BLaER1 treated with 17β-estradiol and CSF1 and Interleukin-3, amounts not matched to agents 10 nM and 100 nM (cell line): ENCODE measurements at regions not wholly inside any gene's neighbourhood (a gene's known extent, or its start where the extent isn't known, plus 50 kb on each side); places are given as distances from the start of the nearest gene placed in this dataset.

Source experiments
- H3K27ac ChIP-seq, 11 experiments: shearing (Covaris generic); formaldehyde crosslinking; 2 replicates each; pipeline ENCODE4 v1.8.1; 2022
- H3K27me3 ChIP-seq, 11 experiments: shearing (Covaris generic); formaldehyde crosslinking; 2 replicates each; pipeline ENCODE4 v1.8.1; 2022
- H3K36me3 ChIP-seq, 11 experiments: shearing (Covaris generic); formaldehyde crosslinking; 2 replicates each; pipeline ENCODE4 v1.8.1; 2022
- H3K4me1 ChIP-seq, 10 experiments: shearing (Covaris generic); formaldehyde crosslinking; 2 replicates each; pipeline ENCODE4 v1.8.1; 2022
- H3K4me2 ChIP-seq, 11 experiments: shearing (Covaris generic); formaldehyde crosslinking; 2 replicates each; pipeline ENCODE4 v1.8.1; 2022
- H3K4me3 ChIP-seq, 10 experiments: shearing (Covaris generic); formaldehyde crosslinking; 2 replicates each; pipeline ENCODE4 v1.8.1; 2022
- H3K9ac ChIP-seq, 11 experiments: shearing (Covaris generic); formaldehyde crosslinking; 2 replicates each; pipeline ENCODE4 v1.8.1; 2022
- H3K9me3 ChIP-seq, 11 experiments: shearing (Covaris generic); formaldehyde crosslinking; replicated peaks in 1 of 11; 2 replicates each; pipeline ENCODE4 v1.8.1; 2022
- H4K20me1 ChIP-seq, 11 experiments: shearing (Covaris generic); formaldehyde crosslinking; 2 replicates each; pipeline ENCODE4 v1.8.1; 2022
- Cebpa-rat ChIP-seq, 11 experiments: shearing (Covaris generic); IDR thresholded peaks; 2 replicates each; pipeline ENCODE4 v1.8.1; 2022

DNA sequence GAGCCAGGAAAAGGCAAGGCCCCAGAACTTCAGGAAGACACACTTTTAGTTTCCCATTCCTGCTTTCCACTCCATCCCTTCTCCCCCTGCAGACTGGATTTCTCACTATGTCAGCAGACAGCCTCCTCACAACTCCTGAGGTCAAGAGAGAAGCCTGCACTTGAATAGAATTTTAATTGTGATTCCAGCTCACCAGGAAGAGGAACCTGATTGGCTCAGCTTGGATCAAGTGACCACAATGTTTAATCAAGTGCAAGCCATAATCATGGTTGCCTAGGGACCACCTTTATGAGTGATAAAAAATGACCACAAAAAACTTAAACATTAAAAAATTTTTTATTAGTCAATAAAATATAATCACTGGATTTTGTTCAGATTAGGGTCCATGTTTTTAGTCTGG, 244.7 kb upstream of the RHOBTB1 start:
- Histone ChIP-seq H3K27ac (no peak overlapping the region), H3K4me3 (no peak overlapping the region), H3K9ac (no peak overlapping the region), H3K4me2 (no peak overlapping the region), H3K4me1 (no peaks in the 10 kb centered on the region), H3K27me3 (no peaks in the 10 kb centered on the region), H3K36me3 (no peaks in the 10 kb centered on the region; a peak in 1 of 22 replicates), H3K9me3 (peaks cover 20 to 32% (median 23%) of the 10 kb centered on the region in 11 experiments), H4K20me1 (no peaks in the 10 kb centered on the region)
- no peak for TF ChIP-seq Cebpa-rat (IDR thresholded peaks at IDR 0.05)

DNA sequence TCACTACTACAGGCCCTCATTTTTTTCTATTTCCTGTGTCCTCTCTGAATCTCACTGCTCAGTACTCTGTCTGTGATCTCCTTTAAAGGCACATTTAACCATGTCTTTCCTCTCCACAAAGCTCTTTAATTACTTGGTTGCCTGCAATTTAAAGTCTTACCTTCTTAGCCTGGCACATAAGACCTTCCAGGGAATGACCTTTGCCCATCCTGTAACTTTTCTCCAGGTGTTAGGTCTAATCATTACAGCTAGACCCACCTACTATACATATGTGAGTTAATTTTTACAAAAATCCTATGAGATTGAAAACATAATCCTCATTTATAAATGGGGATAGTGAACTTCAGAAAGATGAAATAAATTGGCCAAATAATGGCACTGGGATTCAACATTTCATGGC, 244.1 kb upstream of the RHOBTB1 start:
- TF ChIP-seq Cebpa-rat (IDR thresholded peaks at IDR 0.05): no peak
- Histone ChIP-seq H3K27me3 (no peaks in the 10 kb centered on the region), H3K36me3 (no peaks in the 10 kb centered on the region; a peak in 1 of 22 replicates), H3K4me2 (no peak overlapping the region), H3K9ac (no peak overlapping the region), H3K4me3 (no peak overlapping the region), H3K9me3 (peaks cover 16 to 26% (median 18%) of the 10 kb centered on the region in 11 experiments), H4K20me1 (no peaks in the 10 kb centered on the region), H3K4me1 (no peaks in the 10 kb centered on the region), H3K27ac (no peak overlapping the region)

DNA sequence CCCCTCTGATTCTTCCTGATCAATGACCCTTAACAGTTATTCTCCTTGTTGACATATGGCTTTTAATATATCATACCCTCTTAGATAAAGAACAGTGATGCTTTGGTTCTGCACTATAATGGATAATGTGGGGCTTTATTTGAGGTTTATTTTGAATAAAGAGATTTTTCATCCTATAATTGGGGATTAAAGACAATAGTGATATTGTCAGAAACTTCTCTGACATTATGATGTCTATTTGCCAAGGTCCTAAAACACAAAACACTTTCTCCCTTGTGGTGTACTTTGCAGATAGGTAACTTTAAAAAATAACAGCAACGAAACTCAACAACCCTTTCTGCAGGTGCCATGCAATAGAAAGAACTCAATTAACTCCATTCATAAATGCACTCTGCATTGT, 243.6 kb upstream of the RHOBTB1 start:
- Histone ChIP-seq H3K4me2 (no peak overlapping the region), H3K27ac (no peak overlapping the region), H3K9me3 (peaks cover 11 to 21% (median 13%) of the 10 kb centered on the region in 11 experiments), H4K20me1 (no peaks in the 10 kb centered on the region), H3K27me3 (no peaks in the 10 kb centered on the region), H3K4me1 (no peaks in the 10 kb centered on the region), H3K4me3 (no peak overlapping the region), H3K9ac (no peak overlapping the region), H3K36me3 (no peaks in the 10 kb centered on the region; a peak in 1 of 22 replicates)
- no peak for TF ChIP-seq Cebpa-rat (IDR thresholded peaks at IDR 0.05)

DNA sequence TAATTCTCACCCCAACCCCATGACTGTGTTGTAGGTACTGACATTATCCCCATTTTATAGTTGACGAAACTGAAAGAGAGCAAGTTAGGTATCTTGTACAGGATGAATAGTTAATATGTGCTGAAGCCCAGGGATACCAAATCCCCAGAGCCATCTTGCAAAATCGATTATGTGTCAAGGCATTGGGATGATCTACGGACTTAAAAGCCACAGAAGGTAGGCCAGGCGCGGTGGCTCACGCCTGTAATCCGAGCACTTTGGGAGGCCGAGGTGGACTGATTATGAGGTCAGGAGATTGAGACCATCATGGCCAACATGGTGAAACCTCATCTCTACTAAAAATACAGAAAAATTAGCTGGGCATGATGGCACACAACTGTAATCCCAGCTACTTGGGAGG, 242.4 kb upstream of the RHOBTB1 start:
- no peaks in the 10 kb centered on the region for H3K4me1 ChIP-seq
- no peaks in the 10 kb centered on the region for H4K20me1 ChIP-seq
- peaks cover 0 to 10% (median under 1%) of the 10 kb centered on the region in 11 experiments; a peak in 6 of 22 replicates for H3K9me3 ChIP-seq
- no peak overlapping the region for H3K4me2 ChIP-seq
- no peaks in the 10 kb centered on the region for H3K36me3 ChIP-seq
- no peaks in the 10 kb centered on the region for H3K27me3 ChIP-seq
- H3K27ac ChIP-seq: no peak overlapping the region
- no peak overlapping the region for H3K9ac ChIP-seq
- H3K4me3 ChIP-seq: no peak overlapping the region
- TF ChIP-seq Cebpa-rat (IDR thresholded peaks at IDR 0.05): no peak

GRCh38 chr10:61184429-61184828, 240.4 kb upstream of the RHOBTB1 start:
- no peak overlapping the region for H3K9ac ChIP-seq
- TF ChIP-seq Cebpa-rat (IDR thresholded peaks at IDR 0.05): no peak

GRCh38 chr10:61183967-61184366, 240.0 kb upstream of the RHOBTB1 start:
- H3K36me3 ChIP-seq: no peaks in the 10 kb centered on the region
- no peak overlapping the region for H3K4me2 ChIP-seq
- no peak overlapping the region for H3K4me3 ChIP-seq
- H3K27ac ChIP-seq: no peak overlapping the region
- no peak overlapping the region for H3K9ac ChIP-seq
- no peaks in the 10 kb centered on the region for H3K27me3 ChIP-seq
- no peaks in the 10 kb centered on the region for H4K20me1 ChIP-seq
- H3K9me3 ChIP-seq: no peaks in the 10 kb centered on the region
- no peaks in the 10 kb centered on the region for H3K4me1 ChIP-seq
- no peak for TF ChIP-seq Cebpa-rat (IDR thresholded peaks at IDR 0.05)

More at GRCh38 chr10:61184429-61184828, 240.4 kb upstream of the RHOBTB1 start:
- no peak overlapping the region for H3K4me3 ChIP-seq
- H3K4me1 ChIP-seq: no peaks in the 10 kb centered on the region
- H3K36me3 ChIP-seq: no peaks in the 10 kb centered on the region
- no peaks in the 10 kb centered on the region for H3K9me3 ChIP-seq
- no peaks in the 10 kb centered on the region for H3K27me3 ChIP-seq
- H3K27ac ChIP-seq: no peak overlapping the region
- no peaks in the 10 kb centered on the region for H4K20me1 ChIP-seq
- no peak overlapping the region for H3K4me2 ChIP-seq

DNA sequence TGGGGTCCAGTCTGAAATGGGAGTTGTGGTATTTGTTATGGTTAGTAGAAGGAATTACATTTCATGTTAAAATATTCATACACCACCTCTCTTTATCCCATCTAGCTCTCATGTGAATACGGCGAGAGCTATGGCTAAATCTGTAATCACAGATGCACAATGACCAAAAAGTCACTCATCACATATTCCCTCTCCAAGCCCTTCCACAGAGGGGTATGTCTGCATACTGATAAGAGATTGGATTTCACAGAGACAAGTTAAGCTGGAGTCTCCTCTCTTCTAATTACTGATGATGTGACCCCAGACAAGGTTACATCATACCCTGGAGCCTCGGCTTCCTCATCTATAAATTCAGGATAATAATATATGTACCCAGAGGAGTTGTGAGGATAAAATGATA, 237.8 kb upstream of the RHOBTB1 start:
- Histone ChIP-seq H3K4me1 (no peaks in the 10 kb centered on the region), H3K36me3 (no peaks in the 10 kb centered on the region), H3K27ac (no peak overlapping the region), H3K9me3 (no peaks in the 10 kb centered on the region), H3K4me3 (no peak overlapping the region), H3K9ac (no peak overlapping the region), H4K20me1 (no peaks in the 10 kb centered on the region), H3K4me2 (no peak overlapping the region), H3K27me3 (no peaks in the 10 kb centered on the region)
- TF ChIP-seq Cebpa-rat (IDR thresholded peaks at IDR 0.05): no peak

DNA sequence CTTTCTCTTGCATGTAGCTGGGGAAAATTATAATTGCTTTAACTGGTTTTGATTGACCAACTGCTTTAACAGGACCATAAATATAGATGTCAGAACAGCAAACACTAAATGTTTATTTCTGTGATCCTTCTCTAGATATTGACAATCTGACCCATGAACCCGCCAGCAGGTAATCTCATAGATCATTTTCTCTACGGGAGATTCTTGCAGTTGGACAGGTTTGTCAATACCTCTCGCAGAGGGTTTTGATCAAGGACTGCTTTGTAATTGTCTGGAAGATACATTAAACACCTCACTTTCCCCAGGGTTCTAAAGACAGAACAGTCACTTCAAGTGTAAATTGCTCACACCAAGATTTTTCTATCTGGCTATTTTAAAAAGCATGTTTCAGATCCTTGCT, 235.8 kb upstream of the RHOBTB1 start:
- no peak for TF ChIP-seq Cebpa-rat (IDR thresholded peaks at IDR 0.05)
- no peaks in the 10 kb centered on the region for H3K27me3 ChIP-seq

GRCh38 chr10:61176424-61176823, 232.4 kb upstream of the RHOBTB1 start:
- Histone ChIP-seq H3K9me3 (no peaks in the 10 kb centered on the region), H3K36me3 (no peaks in the 10 kb centered on the region), H3K4me1 (no peaks in the 10 kb centered on the region), H3K27ac (no peak overlapping the region), H3K4me2 (no peak overlapping the region), H3K4me3 (no peak overlapping the region), H4K20me1 (no peaks in the 10 kb centered on the region), H3K9ac (no peak overlapping the region), H3K27me3 (no peaks in the 10 kb centered on the region)
- TF ChIP-seq Cebpa-rat (IDR thresholded peaks at IDR 0.05): no peak

More for the DNA sequence above, 235.8 kb upstream of the RHOBTB1 start:
- no peaks in the 10 kb centered on the region for H3K9me3 ChIP-seq
- H3K4me3 ChIP-seq: no peak overlapping the region
- H4K20me1 ChIP-seq: no peaks in the 10 kb centered on the region
- H3K9ac ChIP-seq: no peak overlapping the region
- no peaks in the 10 kb centered on the region for H3K36me3 ChIP-seq
- no peaks in the 10 kb centered on the region for H3K4me1 ChIP-seq
- no peak overlapping the region for H3K27ac ChIP-seq
- H3K4me2 ChIP-seq: no peak overlapping the region

DNA sequence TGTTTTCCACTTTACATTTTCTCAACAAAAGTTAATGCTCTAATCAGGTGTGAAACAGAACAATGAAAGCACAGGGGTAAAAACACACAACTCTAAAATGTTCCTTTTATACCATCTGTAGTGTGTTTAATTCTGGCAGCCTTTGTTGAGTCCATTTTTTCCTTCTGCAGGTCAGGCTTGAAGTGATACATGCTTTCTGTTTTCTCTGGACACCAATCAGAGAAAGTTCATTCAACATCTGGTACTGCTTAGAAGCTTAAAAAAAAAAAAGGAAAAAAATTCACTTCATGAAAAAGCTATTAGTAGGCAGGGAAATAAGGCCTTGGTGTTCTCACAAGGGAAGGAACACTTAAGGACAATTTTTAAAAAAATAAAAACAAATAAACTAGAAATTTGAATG, 231.3 kb upstream of the RHOBTB1 start:
- Histone ChIP-seq H3K4me2 (no peak overlapping the region), H3K9me3 (no peaks in the 10 kb centered on the region), H3K9ac (no peak overlapping the region), H3K4me1 (no peaks in the 10 kb centered on the region), H3K27ac (no peak overlapping the region), H4K20me1 (no peaks in the 10 kb centered on the region), H3K4me3 (no peak overlapping the region), H3K36me3 (no peaks in the 10 kb centered on the region), H3K27me3 (no peaks in the 10 kb centered on the region)
- TF ChIP-seq Cebpa-rat (IDR thresholded peaks at IDR 0.05): no peak
